H1 (cell line): ENCODE measurements at regions not wholly inside any gene's neighbourhood (a gene's known extent, or its start where the extent isn't known, plus 50 kb on each side); places are given as distances from the start of the nearest gene placed in this dataset.

ENCODE experiments used
- CTCF ChIA-PET: fragments of 300-600 bp; sonication (Branson Sonifier 250); formaldehyde crosslinking; loops from one replicate; lab custom pipeline; 2021; ENCODE audit not compliant: partially characterized antibody; lab: Charles Lee
- POLR2A ChIA-PET: fragments of 300-600 bp; sonication (Branson Sonifier 250); formaldehyde crosslinking; loops from one replicate; lab custom pipeline; 2021; ENCODE audit warnings: inconsistent platforms; ENCODE audit not compliant: partially characterized antibody; lab: Charles Lee
- DNase-seq, 2 experiments: peaks; one replicate each; pipeline versions ENCODE4 v3.0.0 to v3.0.0-alpha.2; 2010 to 2022; ENCODE audit warnings: low spot score in 2 of 2, low read depth in 1 of 2, mixed read lengths in 1 of 2
- FAIRE-seq: peaks from 2 replicates; lab custom pipeline; 2011; peaks lifted over from hg19 to GRCh38; lab: Jason Lieb, UNC
- H2AFZ ChIP-seq: 2 replicates; pipeline ENCODE4 v1.8.1; 2012; ENCODE audit warnings: low read length, inconsistent platforms
- H2AK5ac ChIP-seq: 2 replicates; pipeline ENCODE4 v1.6.1; 2013; ENCODE audit warnings: low read depth, low read length
- H2BK120ac ChIP-seq: replicated peaks from 2 replicates; pipeline ENCODE3; 2013; ENCODE audit warnings: low read depth, low read length, inconsistent platforms
- H2BK12ac ChIP-seq: 2 replicates; pipeline ENCODE4 v1.6.1; 2013; ENCODE audit warnings: low read depth, low read length
- H2BK15ac ChIP-seq: 2 replicates; pipeline ENCODE4 v1.6.1; 2013; ENCODE audit warnings: low read length
- H2BK20ac ChIP-seq: 2 replicates; pipeline ENCODE4 v1.6.1; 2013; ENCODE audit warnings: low read length
- H2BK5ac ChIP-seq: 2 replicates; pipeline ENCODE4 v1.6.1; 2013; ENCODE audit warnings: low read depth, low read length
- H3K14ac ChIP-seq: 2 replicates; pipeline ENCODE4 v1.6.1; 2013; ENCODE audit warnings: inconsistent platforms; ENCODE audit not compliant: insufficient read length
- H3K18ac ChIP-seq: 2 replicates; pipeline ENCODE4 v1.6.1; 2013; ENCODE audit warnings: low read length; ENCODE audit errors: extremely low read depth
- H3K23ac ChIP-seq: 2 replicates; pipeline ENCODE4 v1.6.1; 2013; ENCODE audit warnings: inconsistent platforms; ENCODE audit not compliant: insufficient read length
- H3K23me2 ChIP-seq: 2 replicates; pipeline ENCODE4 v1.6.1; 2013; ENCODE audit warnings: low read depth, low read length
- H3K27ac ChIP-seq: 2 replicates; pipeline ENCODE4 v1.6.1; 2011; ENCODE audit warnings: low read depth, low read length, inconsistent platforms
- H3K27me3 ChIP-seq, 4 experiments: replicated peaks in 1 of 4; 1 replicate in 1 of 4; 2 replicates in 3 of 4; pipeline versions ENCODE4 v1.6.1 to v1.8.1; 2011 to 2013; ENCODE audit warnings: low read length in 3 of 4, mild to moderate bottlenecking in 3 of 4, inconsistent platforms in 2 of 4, mixed read lengths in 2 of 4, moderate library complexity in 1 of 4; ENCODE audit not compliant: control insufficient read depth in 3 of 4, insufficient read depth in 3 of 4; ENCODE audit errors: extremely low read depth in 1 of 4
- H3K36me3 ChIP-seq, 4 experiments: 2 replicates each; pipeline versions ENCODE4 v1.6.1 to v1.8.1; 2011 to 2013; ENCODE audit warnings: mild to moderate bottlenecking in 4 of 4, low read length in 3 of 4, moderate library complexity in 2 of 4, control low read depth in 1 of 4, inconsistent platforms in 1 of 4; ENCODE audit not compliant: insufficient read depth in 4 of 4, control insufficient read depth in 2 of 4
- H3K4ac ChIP-seq: replicated peaks from 2 replicates; pipeline ENCODE3; 2013; ENCODE audit warnings: low read length, low read depth, mixed read lengths, inconsistent platforms; ENCODE audit not compliant: insufficient read length
- H3K4me1 ChIP-seq, 4 experiments: replicated peaks in 1 of 4; 1 replicate in 1 of 4; 2 replicates in 3 of 4; pipeline versions ENCODE4 v1.6.1 to v1.8.1; 2011 to 2013; ENCODE audit warnings: low read length in 3 of 4, inconsistent platforms in 2 of 4, mixed read lengths in 1 of 4; ENCODE audit not compliant: insufficient read depth in 4 of 4, control insufficient read depth in 3 of 4
- H3K4me2 ChIP-seq, 2 experiments: 2 replicates each; pipeline versions ENCODE4 v1.6.1 to v1.8.1; 2011 to 2013; ENCODE audit warnings: low read depth in 2 of 2, low read length in 2 of 2, control low read depth in 1 of 2, inconsistent platforms in 1 of 2, mild to moderate bottlenecking in 1 of 2; ENCODE audit not compliant: insufficient read depth in 1 of 2
- H3K4me3 ChIP-seq, 4 experiments: fragments of 200-600, 300-600 bp in 1 of 4; sonication (generic), shearing (Covaris generic), sonication (Bioruptor Twin) in 1 of 4; 2 replicates each; pipeline versions ENCODE4 v1.5.1 to v1.8.1; 2011 to 2016; ENCODE audit warnings: low read length in 4 of 4, low read depth in 3 of 4, control low read depth in 2 of 4, inconsistent platforms in 2 of 4, mild to moderate bottlenecking in 2 of 4, mixed read lengths in 1 of 4, moderate library complexity in 1 of 4; ENCODE audit not compliant: insufficient read depth in 2 of 4; ENCODE audit errors: extremely low read depth in 1 of 4
- H3K56ac ChIP-seq: replicated peaks from 2 replicates; pipeline ENCODE3; 2013; ENCODE audit warnings: low read depth, mild to moderate bottlenecking, mixed read lengths, low read length, inconsistent platforms; ENCODE audit not compliant: insufficient read length
- H3K79me1 ChIP-seq: 2 replicates; pipeline ENCODE4 v1.6.1; 2013; ENCODE audit warnings: low read depth, low read length, control low read depth
- H3K79me2 ChIP-seq, 2 experiments: 2 replicates each; pipeline versions ENCODE4 v1.6.1 to v1.8.1; 2012 to 2013; ENCODE audit warnings: low read length in 2 of 2, mild to moderate bottlenecking in 2 of 2, inconsistent platforms in 1 of 2; ENCODE audit not compliant: insufficient read depth in 2 of 2, control insufficient read depth in 1 of 2
- H3K9ac ChIP-seq, 4 experiments: replicated peaks in 1 of 4; 1 replicate in 1 of 4; 2 replicates in 3 of 4; pipeline versions ENCODE4 v1.6.1 to v1.8.1; 2011 to 2013; ENCODE audit warnings: low read depth in 3 of 4, low read length in 3 of 4, control low read depth in 2 of 4, mild to moderate bottlenecking in 2 of 4, moderate library complexity in 2 of 4, inconsistent platforms in 1 of 4; ENCODE audit errors: extremely low read depth in 1 of 4
- H3K9me3 ChIP-seq, 2 experiments: 2 replicates each; pipeline versions ENCODE4 v1.6.1 to v1.8.1; 2012 to 2013; ENCODE audit warnings: mild to moderate bottlenecking in 2 of 2, moderate library complexity in 2 of 2, control low read depth in 1 of 2, inconsistent platforms in 1 of 2, low read depth in 1 of 2, low read length in 1 of 2, mixed read lengths in 1 of 2; ENCODE audit not compliant: insufficient read depth in 2 of 2
- H4K20me1 ChIP-seq, 2 experiments: replicated peaks in 1 of 2; 2 replicates each; pipeline versions ENCODE3 to v1.8.1; 2011 to 2013; ENCODE audit warnings: inconsistent platforms in 2 of 2, low read length in 2 of 2, mild to moderate bottlenecking in 1 of 2; ENCODE audit not compliant: insufficient read depth in 2 of 2, control insufficient read depth in 1 of 2
- H4K5ac ChIP-seq: 2 replicates; pipeline ENCODE4 v1.6.1; 2013; ENCODE audit warnings: low read length, low read depth, mixed read lengths, inconsistent platforms; ENCODE audit not compliant: insufficient read length
- H4K8ac ChIP-seq: 2 replicates; pipeline ENCODE4 v1.8.0; 2013; ENCODE audit warnings: mild to moderate bottlenecking, moderate library complexity, low read length, inconsistent platforms; ENCODE audit not compliant: insufficient read depth; ENCODE audit errors: extremely low read depth
- H4K91ac ChIP-seq: replicated peaks from 2 replicates; pipeline ENCODE3; 2013; ENCODE audit warnings: low read length, mixed read lengths, inconsistent platforms; ENCODE audit not compliant: insufficient read length
- ATF2 ChIP-seq: IDR thresholded peaks from 2 replicates; pipeline ENCODE4 v1.6.1; 2012; ENCODE audit warnings: low read length, inconsistent platforms
- CBX8 ChIP-seq: fragments of 300-800, 300-1000 bp; sonication (generic); IDR thresholded peaks from 2 replicates; pipeline ENCODE4 v1.7.1; 2016; ENCODE audit warnings: low read depth, low read length, borderline replicate concordance
- CHD2 ChIP-seq: IDR thresholded peaks from 2 replicates; pipeline ENCODE4 v1.6.1; 2012; ENCODE audit warnings: low read length, improper control_type of control experiment
- EGR1 ChIP-seq: IDR thresholded peaks from 2 replicates; pipeline ENCODE4 v1.6.1; 2011; ENCODE audit warnings: low read depth, low read length, borderline replicate concordance
- RFX5 ChIP-seq: IDR thresholded peaks from 2 replicates; pipeline ENCODE4 v1.6.1; 2011; ENCODE audit warnings: low read depth, low read length, improper control_type of control experiment, borderline replicate concordance
- RNF2 ChIP-seq: fragments of 200-900, 300-1000 bp; sonication (generic); IDR thresholded peaks from 2 replicates; pipeline ENCODE4 v1.7.1; 2016; ENCODE audit warnings: borderline replicate concordance, low read depth, mild to moderate bottlenecking, antibody characterized with exemption, low read length; ENCODE audit not compliant: poor library complexity, severe bottlenecking; ENCODE audit errors: missing control alignments
- TAF7 ChIP-seq: optimal IDR thresholded peaks from 2 replicates; pipeline ENCODE3; 2011; ENCODE audit warnings: low read depth, mild to moderate bottlenecking, inconsistent platforms, low read length, moderate library complexity, borderline replicate concordance
- TEAD4 ChIP-seq: IDR thresholded peaks from 2 replicates; pipeline ENCODE4 v1.6.1; 2012; ENCODE audit warnings: low read depth, low read length, inconsistent platforms, mixed read lengths
- WGBS, 2 experiments: shearing (Covaris generic) in 1 of 2; methylation state at CpG; one replicate each; pipeline versions ENCODE4 v1.1.6 to v1.1.7; 2013 to 2015; ENCODE audit warnings: low lambda C conversion rate in 2 of 2, mixed read lengths in 2 of 2, inconsistent platforms in 1 of 2, low coverage in 1 of 2, missing lambda C conversion rate in 1 of 2; ENCODE audit not compliant: insufficient replicate concordance in 2 of 2, insufficient coverage in 1 of 2, insufficient read length in 1 of 2; ENCODE audit errors: extremely low coverage in 1 of 2, missing lambda C conversion rate in 1 of 2; 5-methylcytosine and 5-hydroxymethylcytosine counted together
- TF ChIP-seq, protein P1 (sequence below): IDR thresholded peaks from 2 replicates; pipeline ENCODE4 v1.6.1; 2011; ENCODE audit warnings: low read length, improper control_type of control experiment

GRCh38 chr3:127471142-127471541 is 119.4 kb downstream of the TPRA1 start:
- peaks cover 0 to 15% (median 7%) of the 10 kb centered on the region in 4 experiments; a peak in 5 of 7 replicates for H3K4me1 ChIP-seq
- H3K27me3 ChIP-seq: no peaks in the 10 kb centered on the region
- no peak overlapping the region for H3K27ac ChIP-seq
- H3K4ac ChIP-seq: no peak overlapping the region
- no peak for FAIRE-seq
- H3K14ac ChIP-seq: no peak overlapping the region
- no peak overlapping the region for H2BK20ac ChIP-seq
- H2BK120ac ChIP-seq: no peak overlapping the region
- H3K18ac ChIP-seq: no peak overlapping the region
- H3K23ac ChIP-seq: no peak overlapping the region
- H4K8ac ChIP-seq: no peak overlapping the region
- no peaks in the 10 kb centered on the region for H3K79me2 ChIP-seq
- no peaks in the 10 kb centered on the region for H4K20me1 ChIP-seq
- H3K4me3 ChIP-seq: no peak overlapping the region
- no peak overlapping the region for H2BK5ac ChIP-seq
- no peak overlapping the region for H2AK5ac ChIP-seq
- CTCF ChIA-PET: interaction anchor here (0.8 to 7.3 kb wide), 7 partner anchors 11 to 183 kb away, joined by 4 to 74 read pairs (median 10); partner anchors contain the start of gene PRR20G
- POLR2A ChIA-PET: no interaction called here
- H3K36me3 ChIP-seq: no peaks in the 10 kb centered on the region
- 93% methylated on average over 5 of the region's 5 CpGs; no CpG with 5 or more reads in 1 of the 2 experiments for WGBS, 2 experiments
- no peak overlapping the region for H4K91ac ChIP-seq
- no peaks in the 10 kb centered on the region for H3K23me2 ChIP-seq
- DNase-seq: no peak
- H2BK12ac ChIP-seq: no peak overlapping the region; the same call in 1 of the 2 replicates
- no peak overlapping the region for H3K56ac ChIP-seq
- H2BK15ac ChIP-seq: no peak overlapping the region
- H4K5ac ChIP-seq: no peak overlapping the region
- no peak overlapping the region for H2AFZ ChIP-seq
- H3K9ac ChIP-seq: no peak overlapping the region
- no peak overlapping the region for H3K4me2 ChIP-seq
- H3K9me3 ChIP-seq: no peaks in the 10 kb centered on the region
- H3K79me1 ChIP-seq: no peaks in the 10 kb centered on the region
- no peak for TF ChIP-seq ATF2
- TF ChIP-seq RNF2: no peak
- TF ChIP-seq CHD2: no peak
- no peak for TF ChIP-seq EGR1
- no peak for TF ChIP-seq TAF7
- TF ChIP-seq CBX8: no peak
- TF ChIP-seq, protein P1, sequence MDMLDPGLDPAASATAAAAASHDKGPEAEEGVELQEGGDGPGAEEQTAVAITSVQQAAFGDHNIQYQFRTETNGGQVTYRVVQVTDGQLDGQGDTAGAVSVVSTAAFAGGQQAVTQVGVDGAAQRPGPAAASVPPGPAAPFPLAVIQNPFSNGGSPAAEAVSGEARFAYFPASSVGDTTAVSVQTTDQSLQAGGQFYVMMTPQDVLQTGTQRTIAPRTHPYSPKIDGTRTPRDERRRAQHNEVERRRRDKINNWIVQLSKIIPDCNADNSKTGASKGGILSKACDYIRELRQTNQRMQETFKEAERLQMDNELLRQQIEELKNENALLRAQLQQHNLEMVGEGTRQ: no peak
- TF ChIP-seq RFX5: no peak
- no peak for TF ChIP-seq TEAD4
